ENCODE measurements at regions not wholly inside any gene's neighbourhood (a gene's known extent, or its start where the extent isn't known, plus 50 kb on each side); places are given as distances from the start of the nearest gene placed in this dataset.

GRCh38 chr5:8824371-8824770 is 721.5 kb downstream of the SEMA5A start:
- WGBS, 2 donors (ENCODE audit: low coverage in 1 of 2), result 92 to 100% methylated on average over 1 of the region's 1 CpG
- in situ Hi-C loops (cut with MboI; ENCODE audit: low pct_ligation_motif_present in 1 of 4, low pct_unique_long_range_greater_than_20kb in 1 of 4, low sequenced_read_pairs in 3 of 4) (no loop called here), intact Hi-C loops (cut with DNase I; ENCODE audit: low total_unique reads) (no loop called here)
- no peaks in the 10 kb centered on the region for H3K4me1 ChIP-seq
- H3K4me3 ChIP-seq, result no peak overlapping the region
- peaks cover 0 to 4% of the 10 kb centered on the region in 2 donors for H3K9me3 ChIP-seq
- TF ChIP-seq POLR2AphosphoS5 (IDR thresholded peaks at IDR 0.05) (no peak), CTCF (IDR thresholded peaks at IDR 0.05) (no peak), EP300 (IDR thresholded peaks at IDR 0.05; ENCODE audit: low read depth) (no peak), POLR2A (IDR thresholded peaks at IDR 0.05) (no peak)
- H3K36me3 ChIP-seq, result no peaks in the 10 kb centered on the region
- no peaks in the 10 kb centered on the region for H3K27me3 ChIP-seq
- H3K27ac ChIP-seq, result no peak overlapping the region
- DNase-seq, result no peak

- no peaks in the 10 kb centered on the region for H3K27me3 ChIP-seq
- WGBS, 2 donors (ENCODE audit: low coverage in 1 of 2), result 74 to 100% methylated on average over 2 to 4 of the region's 4 CpGs
- H3K9me3 ChIP-seq, result no peaks in the 10 kb centered on the region
- no peak for DNase-seq
- intact Hi-C loops (cut with DNase I; ENCODE audit: low total_unique reads) (no loop called here), in situ Hi-C loops (cut with MboI; ENCODE audit: low pct_ligation_motif_present in 1 of 4, low pct_unique_long_range_greater_than_20kb in 1 of 4, low sequenced_read_pairs in 3 of 4) (no loop called here)
- no peak overlapping the region for H3K27ac ChIP-seq
- H3K36me3 ChIP-seq, result no peaks in the 10 kb centered on the region
- TF ChIP-seq EP300 (IDR thresholded peaks at IDR 0.05; ENCODE audit: low read depth) (no peak), CTCF (IDR thresholded peaks at IDR 0.05) (no peak), POLR2AphosphoS5 (IDR thresholded peaks at IDR 0.05) (no peak)
- H3K4me3 ChIP-seq, result no peak overlapping the region
- H3K4me1 ChIP-seq, result no peaks in the 10 kb centered on the region
These were observed 720.6 kb downstream of the SEMA5A start for GRCh38 chr5:8825139-8825757.

- Histone ChIP-seq H3K4me3 (no peak overlapping the region), H3K27me3 (no peaks in the 10 kb centered on the region), H3K27ac (no peak overlapping the region), H3K4me1 (no peaks in the 10 kb centered on the region), H3K36me3 (no peaks in the 10 kb centered on the region), H3K9me3 (no peaks in the 10 kb centered on the region)
- no peak for DNase-seq
- in situ Hi-C loops (cut with MboI; ENCODE audit: low pct_ligation_motif_present in 1 of 4, low pct_unique_long_range_greater_than_20kb in 1 of 4, low sequenced_read_pairs in 3 of 4), result no loop called here
- WGBS, 2 donors (ENCODE audit: low coverage in 1 of 2), result 14 to 30% methylated on average over 1 to 2 of the region's 2 CpGs
- TF ChIP-seq EP300 (IDR thresholded peaks at IDR 0.05; ENCODE audit: low read depth) (no peak), CTCF (IDR thresholded peaks at IDR 0.05) (no peak), POLR2AphosphoS5 (IDR thresholded peaks at IDR 0.05) (no peak), POLR2A (IDR thresholded peaks at IDR 0.05) (no peak)
- intact Hi-C loops (cut with DNase I; ENCODE audit: low total_unique reads), result no loop called here
These were observed 719.4 kb downstream of the SEMA5A start for GRCh38 chr5:8826508-8826907.

GRCh38 chr5:8827696-8828095 is 718.2 kb downstream of the SEMA5A start:
- Histone ChIP-seq H3K4me3 (no peak overlapping the region), H3K9me3 (no peaks in the 10 kb centered on the region), H3K27ac (no peak overlapping the region), H3K36me3 (no peaks in the 10 kb centered on the region), H3K27me3 (no peaks in the 10 kb centered on the region), H3K4me1 (no peaks in the 10 kb centered on the region)
- no peak for TF ChIP-seq POLR2A (IDR thresholded peaks at IDR 0.05)
- in situ Hi-C loops (cut with MboI; ENCODE audit: low pct_ligation_motif_present in 1 of 4, low pct_unique_long_range_greater_than_20kb in 1 of 4, low sequenced_read_pairs in 3 of 4) (no loop called here), intact Hi-C loops (cut with DNase I; ENCODE audit: low total_unique reads) (no loop called here)
- 32 to 58% methylated on average over 4 of the region's 4 CpGs for WGBS, 2 donors (ENCODE audit: low coverage in 1 of 2)
- no peak for DNase-seq

All from transverse colon (tissue), 4 donors.